ENCODE measurements at regions not wholly inside any gene's neighbourhood (a gene's known extent, or its start where the extent isn't known, plus 50 kb on each side); places are given as distances from the start of the nearest gene placed in this dataset.

- DNase-seq (ENCODE audit: low read depth in 2 of 2): no peak
Measured at GRCh38 chr6:40753675-40754448, 166.7 kb upstream of the LRFN2 start.

GRCh38 chr6:40753048-40753447 lies 165.9 kb upstream of the LRFN2 start:
- no peak for DNase-seq (ENCODE audit: low read depth in 2 of 2)

GRCh38 chr6:40744835-40745234 lies 157.7 kb upstream of the LRFN2 start:
- DNase-seq (ENCODE audit: low read depth in 2 of 2): no peak

- no peak for DNase-seq (ENCODE audit: low read depth in 2 of 2)
Measured at GRCh38 chr6:40743690-40744446, 156.7 kb upstream of the LRFN2 start.

GRCh38 chr6:40743226-40743625 lies 156.1 kb upstream of the LRFN2 start:
- DNase-seq (ENCODE audit: low read depth in 2 of 2): no peak

- DNase-seq (ENCODE audit: low read depth in 2 of 2): no peak
Measured at GRCh38 chr6:40740518-40740917, 153.4 kb upstream of the LRFN2 start.

- no peak for DNase-seq (ENCODE audit: low read depth in 2 of 2)
Measured at GRCh38 chr6:40738551-40739193, 151.5 kb upstream of the LRFN2 start.

GRCh38 chr6:40735521-40735920 lies 148.4 kb upstream of the LRFN2 start:
- DNase-seq (ENCODE audit: low read depth in 2 of 2): no peak

- no peak for DNase-seq (ENCODE audit: low read depth in 2 of 2)
Measured at GRCh38 chr6:40735121-40735520, 148.0 kb upstream of the LRFN2 start.

- DNase-seq (ENCODE audit: low read depth in 2 of 2): no peak
Measured at GRCh38 chr6:40734607-40735006, 147.4 kb upstream of the LRFN2 start.

GRCh38 chr6:40733770-40734396 lies 146.7 kb upstream of the LRFN2 start:
- DNase-seq (ENCODE audit: low read depth in 2 of 2): no peak

- no peak for DNase-seq (ENCODE audit: low read depth in 2 of 2)
Measured at GRCh38 chr6:40733290-40733689, 146.1 kb upstream of the LRFN2 start.

GRCh38 chr6:40732878-40733277 lies 145.7 kb upstream of the LRFN2 start:
- DNase-seq (ENCODE audit: low read depth in 2 of 2): no peak

GRCh38 chr6:40728643-40729042 lies 141.5 kb upstream of the LRFN2 start:
- DNase-seq (ENCODE audit: low read depth in 2 of 2): no peak

GRCh38 chr6:40727271-40727670 lies 140.1 kb upstream of the LRFN2 start:
- no peak for DNase-seq (ENCODE audit: low read depth in 2 of 2)

- no peak for DNase-seq (ENCODE audit: low read depth in 2 of 2)
Measured at GRCh38 chr6:40726853-40727252, 139.7 kb upstream of the LRFN2 start.

- no peak for DNase-seq (ENCODE audit: low read depth in 2 of 2)
Measured at GRCh38 chr6:40725390-40725789, 138.2 kb upstream of the LRFN2 start.

- DNase-seq (ENCODE audit: low read depth in 2 of 2): no peak
Measured at GRCh38 chr6:40724886-40725285, 137.7 kb upstream of the LRFN2 start.

- no peak for DNase-seq (ENCODE audit: low read depth in 2 of 2)
Measured at GRCh38 chr6:40723967-40724366, 136.8 kb upstream of the LRFN2 start.

GRCh38 chr6:40722553-40723258 lies 135.5 kb upstream of the LRFN2 start:
- DNase-seq (ENCODE audit: low read depth in 2 of 2): no peak

- no peak for DNase-seq (ENCODE audit: low read depth in 2 of 2)
Measured at GRCh38 chr6:40722091-40722490, 134.9 kb upstream of the LRFN2 start.
